ENCODE measurements at regions not wholly inside any gene's neighbourhood (a gene's known extent, or its start where the extent isn't known, plus 50 kb on each side); places are given as distances from the start of the nearest gene placed in this dataset.
A peak's percentile ranks its signal among the peaks of the same experiment; 100 is the strongest.

DNA sequence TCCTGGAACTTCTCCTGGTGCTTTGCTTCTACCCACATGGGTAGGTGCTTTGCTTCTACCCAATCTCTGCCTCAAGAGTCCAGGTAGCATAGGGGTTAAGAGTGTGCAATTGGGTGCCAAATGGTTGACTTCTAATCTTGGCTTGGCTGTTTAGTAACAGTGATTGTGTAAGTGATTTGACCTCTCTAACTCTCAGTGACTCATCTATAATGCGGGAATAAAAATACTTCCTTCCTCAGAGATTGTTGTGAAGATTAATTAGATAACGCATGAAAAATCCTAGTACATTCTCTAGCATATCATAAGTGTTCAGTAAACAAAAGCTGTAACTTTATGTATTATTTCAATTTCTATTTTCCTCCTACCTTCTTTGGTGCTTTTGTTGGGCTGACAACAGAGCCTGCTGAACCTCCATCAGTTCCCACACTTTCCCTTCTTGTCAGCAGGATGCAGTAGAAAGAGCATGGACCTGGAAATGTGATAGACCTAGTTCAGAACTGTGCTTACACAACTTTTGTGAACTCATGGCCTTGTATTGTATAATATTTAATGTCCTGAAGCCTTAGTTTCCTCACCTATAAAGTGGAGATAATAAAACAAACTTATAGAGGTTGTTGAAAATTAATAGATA is 72.9 kb upstream of the SMIM36 start:
- no peak for DNase-seq (ENCODE audit: low read depth, low spot score)

DNA sequence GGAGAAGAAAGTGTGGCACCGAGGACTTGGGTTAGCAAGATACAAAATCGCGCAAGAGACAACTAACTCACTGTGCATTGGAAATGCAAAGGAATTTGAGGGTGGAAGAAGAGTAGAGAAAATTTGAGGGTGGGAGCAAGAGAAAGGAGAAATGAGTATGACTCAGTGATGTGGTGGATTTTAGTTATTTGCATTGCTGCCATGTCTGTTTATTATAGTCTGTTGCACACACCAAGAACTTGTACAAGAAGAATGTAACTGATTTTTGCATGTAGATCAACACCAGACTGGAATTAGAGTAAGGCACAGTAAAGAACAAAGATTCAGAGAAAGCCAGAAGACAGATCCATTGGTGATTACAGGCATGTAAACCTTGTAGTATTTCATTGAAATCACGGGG is 71.6 kb upstream of the SMIM36 start:
- no peak for DNase-seq (ENCODE audit: low read depth, low spot score)

DNA sequence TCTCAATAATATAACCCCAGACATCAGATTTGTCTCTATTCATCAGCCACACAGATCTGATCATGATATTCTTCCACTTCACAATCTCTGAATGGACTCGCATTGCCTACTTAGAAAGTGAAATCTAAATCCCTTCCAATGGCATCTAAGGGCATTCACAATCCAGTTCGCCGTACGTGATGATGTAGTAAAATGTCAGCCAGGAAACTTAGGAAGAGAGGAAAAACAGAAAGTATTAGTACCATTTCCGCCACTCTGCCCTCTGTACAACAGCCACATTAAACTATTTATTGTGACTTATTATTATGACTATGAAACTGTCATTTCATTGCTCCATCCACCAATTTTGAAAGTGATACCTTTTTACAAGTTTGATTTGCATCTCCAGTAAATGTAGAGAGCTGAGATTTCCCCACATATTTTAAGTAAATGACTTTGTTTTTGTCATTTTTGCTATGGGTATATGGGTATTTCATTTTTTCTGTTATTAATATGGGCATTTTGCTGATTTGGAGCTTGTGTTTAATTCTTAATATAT is 69.4 kb upstream of the SMIM36 start:
- DNase-seq (ENCODE audit: low read depth, low spot score): no peak

DNA sequence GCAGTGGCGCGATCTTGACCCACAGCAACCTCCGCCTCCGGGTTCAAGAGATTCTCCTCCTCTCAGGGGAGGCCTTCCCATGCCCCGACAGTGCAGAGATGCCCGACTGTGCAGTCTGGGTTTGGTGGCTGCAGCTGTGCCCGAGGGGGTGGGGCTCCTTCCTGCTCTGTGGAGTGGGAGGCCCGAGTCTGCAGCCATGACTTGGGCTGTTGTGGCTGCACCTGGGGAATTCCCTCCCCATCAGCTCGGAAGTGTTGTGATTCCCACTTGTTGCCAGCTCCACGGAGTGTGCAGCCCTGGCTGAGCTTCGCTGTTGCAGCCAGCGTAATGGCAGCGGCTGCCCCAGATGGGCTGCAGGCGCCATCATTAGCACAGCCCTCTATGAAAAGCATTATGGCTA is 66.4 kb upstream of the SMIM36 start:
- no peak for DNase-seq (ENCODE audit: low read depth, low spot score)

DNA sequence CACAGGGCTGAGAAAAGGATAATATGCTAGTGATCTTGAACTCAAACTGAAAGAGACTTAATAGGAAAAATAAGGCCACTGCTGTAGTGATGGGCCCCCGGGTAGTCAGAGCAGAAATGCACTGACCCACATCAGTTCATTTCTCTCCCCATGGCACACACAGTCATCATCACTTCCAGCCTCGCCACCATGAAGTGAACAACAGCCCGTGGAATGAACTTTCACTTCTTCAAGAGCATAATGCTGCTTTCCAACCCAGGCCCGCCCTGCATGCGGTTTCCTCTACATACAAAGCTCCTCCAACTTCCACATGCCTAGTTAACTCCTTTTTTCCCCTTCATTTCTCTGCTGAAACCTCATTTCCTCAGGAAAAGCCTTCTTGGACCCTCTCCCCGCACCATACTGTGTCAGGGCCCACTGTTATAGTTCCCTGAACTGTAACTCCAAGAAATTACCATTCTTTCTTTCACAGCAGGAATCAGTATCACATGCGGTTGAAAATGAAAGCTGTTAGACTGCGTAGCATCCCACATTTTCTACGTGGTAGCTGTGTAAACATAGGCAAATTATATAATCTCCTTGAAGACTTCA is 65.8 kb upstream of the SMIM36 start:
- peak; percentile 67 for DNase-seq (ENCODE audit: low read depth, low spot score)

DNA sequence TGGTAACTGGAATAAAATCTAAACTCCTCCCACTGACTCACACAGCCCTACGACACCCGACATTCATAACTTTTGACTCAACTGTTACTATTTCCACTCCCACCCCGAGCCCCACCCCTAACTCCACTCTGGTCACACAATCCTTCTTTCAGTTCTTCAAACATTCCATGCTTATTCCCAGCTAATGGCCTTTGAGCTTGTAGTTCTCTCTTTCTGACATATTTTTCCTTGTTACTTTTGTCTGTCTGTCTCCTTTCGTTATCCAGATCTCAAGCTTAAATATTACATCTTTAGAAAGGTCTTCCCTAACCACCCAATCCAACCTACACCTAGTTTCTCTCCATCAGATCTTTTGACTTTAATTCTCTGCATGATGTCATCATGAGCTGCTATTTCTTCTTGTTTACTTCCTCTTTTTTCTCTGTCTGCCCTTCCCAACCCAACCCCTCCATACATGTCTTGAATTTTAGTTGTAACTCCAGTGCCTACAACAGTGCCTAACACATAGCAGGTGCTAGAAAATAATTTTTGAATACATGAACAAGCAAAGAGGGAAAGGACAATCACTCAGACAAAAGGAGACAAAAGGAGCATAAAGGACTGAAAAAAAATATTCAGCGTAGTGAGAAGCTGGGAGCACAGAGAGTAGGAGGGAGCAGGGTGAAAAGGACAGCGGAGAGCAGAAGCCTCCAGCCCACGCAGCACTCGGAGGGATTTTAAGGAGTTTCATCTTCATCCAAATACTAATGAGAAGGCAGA is 65.2 kb upstream of the SMIM36 start:
- peak; percentile 63 for DNase-seq (ENCODE audit: low read depth, low spot score)

DNA sequence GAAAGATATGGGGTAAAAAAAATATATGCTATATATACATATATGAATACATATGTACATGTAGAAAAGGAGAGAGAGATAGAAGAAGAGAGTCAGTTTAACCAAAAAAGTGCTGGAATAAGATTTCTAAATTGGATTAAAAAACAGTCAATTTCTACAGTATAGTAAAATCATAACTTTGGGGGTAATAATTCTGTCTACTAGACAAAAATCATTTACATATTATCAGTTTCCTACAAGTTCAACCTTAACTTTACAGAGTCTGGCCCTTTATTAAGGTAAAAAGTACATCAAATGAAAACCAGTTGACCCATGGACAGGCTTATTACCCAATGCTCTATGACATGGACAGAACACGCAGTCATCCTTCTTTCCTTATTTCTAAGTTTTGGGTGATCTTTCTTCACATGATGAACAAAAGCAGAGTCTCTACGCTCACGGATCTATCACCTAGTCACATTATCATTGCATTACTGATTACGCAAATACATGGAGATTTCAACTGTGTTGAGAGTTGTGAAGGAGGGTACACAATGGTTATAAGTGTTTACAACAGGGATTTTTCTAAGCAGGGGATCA is 63.9 kb upstream of the SMIM36 start:
- DNase-seq (ENCODE audit: low read depth, low spot score): no peak

DNA sequence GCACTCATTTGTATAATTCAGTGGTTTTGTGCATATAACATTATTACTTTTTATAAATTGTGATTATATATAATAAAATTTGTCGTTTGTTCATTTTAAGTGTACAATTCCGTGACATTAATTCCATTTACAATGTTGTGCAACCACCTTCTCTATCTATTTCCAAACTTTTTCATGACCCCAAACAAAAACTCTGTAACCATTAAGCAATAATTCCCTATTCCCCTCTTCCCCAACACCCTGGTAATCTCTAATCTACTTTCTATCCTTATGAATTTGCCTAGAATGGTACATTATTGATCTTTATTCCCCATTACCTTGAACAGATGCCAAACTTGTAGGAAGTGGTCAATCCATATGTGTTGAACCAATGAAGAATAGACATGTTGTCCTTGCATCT is 61.3 kb upstream of the SMIM36 start:
- no peak for DNase-seq (ENCODE audit: low read depth, low spot score)

DNA sequence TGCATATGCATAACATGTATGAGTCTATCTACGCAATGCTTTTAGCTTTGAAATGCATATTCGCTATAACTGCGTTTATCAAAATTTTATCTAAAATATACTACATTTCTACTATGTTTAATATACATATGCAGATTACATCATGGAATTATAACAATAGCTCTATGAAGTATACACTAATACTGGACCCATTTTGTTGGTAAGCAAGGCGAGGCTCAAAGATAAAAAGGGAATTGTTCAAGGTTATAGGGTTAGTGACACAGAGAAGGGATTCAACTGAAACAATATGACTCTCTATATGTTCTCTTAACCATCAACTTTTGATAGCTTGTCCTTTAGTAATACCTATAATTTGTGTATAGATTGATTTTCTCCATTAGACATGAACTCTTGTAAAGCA is 60.9 kb upstream of the SMIM36 start:
- DNase-seq (ENCODE audit: low read depth, low spot score): no peak

DNA sequence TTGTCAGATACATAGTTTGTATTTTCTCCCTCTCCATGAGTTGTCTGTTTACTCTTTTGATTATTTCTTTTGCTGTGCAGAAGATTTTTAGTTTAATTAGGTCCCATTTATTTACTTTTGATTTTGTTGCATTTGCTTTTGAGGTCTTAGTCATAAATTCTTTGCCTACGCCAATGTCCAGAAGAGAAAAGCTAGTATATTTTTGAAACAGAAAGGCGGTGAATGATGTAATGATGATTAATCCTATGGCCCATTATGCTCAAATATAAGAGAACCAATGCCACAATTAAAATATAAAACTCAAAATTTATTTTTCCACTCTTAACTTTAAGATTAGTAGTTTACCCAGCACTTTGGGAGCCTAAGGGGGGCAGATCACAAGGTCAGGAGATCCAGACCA is 59.8 kb upstream of the SMIM36 start:
- DNase-seq (ENCODE audit: low read depth, low spot score): no peak

DNA sequence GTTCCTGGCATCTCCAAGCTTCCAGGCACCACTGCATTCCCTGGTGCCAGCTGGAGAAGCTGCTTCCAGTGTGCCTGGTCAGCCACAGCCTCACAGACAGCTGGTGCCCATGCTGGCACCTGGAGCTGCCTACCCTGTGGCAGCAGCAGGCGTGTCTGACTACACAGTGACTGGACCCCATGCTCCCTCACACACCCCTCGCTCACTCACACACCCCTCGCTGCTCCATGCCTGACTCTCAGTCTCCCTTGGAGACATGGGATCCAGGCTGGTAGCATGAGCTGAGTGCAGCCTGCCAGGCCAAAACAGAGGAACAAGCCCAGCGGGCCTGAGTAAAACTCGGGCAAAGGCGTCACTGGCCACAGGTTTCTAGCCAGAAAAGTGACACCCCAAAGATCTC is 59.1 kb upstream of the SMIM36 start:
- DNase-seq (ENCODE audit: low read depth, low spot score): no peak

DNA sequence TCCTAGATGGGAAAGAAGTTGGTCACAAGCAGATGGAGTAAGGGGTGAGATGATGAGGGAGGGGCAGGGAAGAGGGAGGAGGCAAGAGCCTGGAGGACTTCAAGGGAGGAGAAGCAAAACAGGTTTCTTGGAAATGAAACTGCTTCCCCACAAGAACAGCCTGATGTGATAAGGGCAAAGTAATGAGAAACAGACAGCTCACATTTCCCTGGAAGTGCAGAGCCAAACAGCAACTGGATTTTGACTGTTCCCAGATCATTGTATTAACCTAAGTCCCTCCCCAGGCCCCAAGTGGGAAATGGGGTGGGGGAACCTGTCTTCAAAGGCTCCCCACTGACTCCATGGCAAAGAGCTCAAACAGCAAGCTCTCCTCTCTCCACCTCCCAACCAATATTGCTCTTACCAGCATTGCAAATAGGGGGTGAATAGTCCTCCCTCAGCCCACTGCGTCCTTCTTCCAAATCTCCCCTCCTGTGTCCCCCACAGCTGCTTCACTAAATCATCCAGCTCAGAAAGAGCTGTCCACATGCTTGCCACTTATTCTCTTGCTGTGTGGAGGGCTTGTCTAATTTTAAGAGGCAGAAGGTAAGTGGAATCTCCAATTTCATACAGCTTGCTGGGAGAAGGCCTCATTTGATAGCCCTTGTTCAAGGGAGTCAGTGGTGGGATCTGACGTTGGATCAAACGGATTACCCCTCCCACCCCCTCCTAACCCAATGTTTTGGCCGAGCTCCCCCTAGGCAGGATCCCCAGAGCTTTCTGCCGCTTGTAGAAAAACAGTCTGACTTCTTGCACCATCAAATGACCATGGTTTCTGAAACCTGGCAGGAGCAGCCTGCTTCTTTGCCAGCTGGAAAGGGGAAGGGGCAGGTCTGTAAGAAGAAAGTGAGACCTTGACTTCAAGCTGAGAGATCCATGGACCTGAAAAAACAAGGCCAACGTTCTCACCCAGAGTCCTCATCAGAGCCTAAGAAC is 56.3 kb upstream of the SMIM36 start:
- no peak for DNase-seq (ENCODE audit: low read depth, low spot score)

DNA sequence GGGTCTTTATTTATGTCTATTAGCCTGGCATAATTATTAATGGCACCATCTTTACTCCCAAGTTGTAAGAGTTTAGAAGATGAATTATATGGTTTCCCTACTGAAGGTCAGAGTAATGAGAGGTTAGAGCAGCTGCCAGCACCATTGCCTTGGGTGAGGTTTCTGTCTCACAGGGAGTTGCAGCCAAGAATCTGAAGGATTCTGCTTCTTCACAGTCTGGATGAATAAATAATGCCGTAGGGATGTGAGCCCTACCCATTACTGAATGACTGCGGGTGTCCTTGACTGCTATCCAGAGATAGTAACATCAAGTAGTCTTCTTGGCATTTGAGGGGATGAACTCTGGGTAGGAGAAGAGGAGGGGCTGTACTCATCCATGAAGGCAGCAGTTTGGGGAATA is 52.8 kb upstream of the SMIM36 start:
- no peak for DNase-seq (ENCODE audit: low read depth, low spot score)

DNA sequence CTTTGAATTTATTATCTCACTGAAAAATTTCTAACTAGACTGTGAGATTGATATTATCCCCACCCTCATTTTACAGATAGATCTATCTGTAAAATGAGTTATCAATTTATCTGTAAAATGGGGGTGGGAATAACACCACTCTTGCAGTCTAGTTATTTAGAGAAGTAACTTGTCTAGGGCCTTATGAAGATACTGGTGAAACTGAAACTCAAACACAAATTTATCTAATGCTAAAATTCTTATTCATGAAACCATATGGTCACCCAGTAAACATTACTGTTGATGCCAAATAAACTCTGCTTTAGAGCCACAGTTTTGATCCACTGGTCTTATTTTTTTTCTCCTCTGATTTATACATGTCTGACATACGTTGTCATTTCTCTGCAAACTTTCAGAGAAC is 52.1 kb upstream of the SMIM36 start:
- DNase-seq (ENCODE audit: low read depth, low spot score): no peak

DNA sequence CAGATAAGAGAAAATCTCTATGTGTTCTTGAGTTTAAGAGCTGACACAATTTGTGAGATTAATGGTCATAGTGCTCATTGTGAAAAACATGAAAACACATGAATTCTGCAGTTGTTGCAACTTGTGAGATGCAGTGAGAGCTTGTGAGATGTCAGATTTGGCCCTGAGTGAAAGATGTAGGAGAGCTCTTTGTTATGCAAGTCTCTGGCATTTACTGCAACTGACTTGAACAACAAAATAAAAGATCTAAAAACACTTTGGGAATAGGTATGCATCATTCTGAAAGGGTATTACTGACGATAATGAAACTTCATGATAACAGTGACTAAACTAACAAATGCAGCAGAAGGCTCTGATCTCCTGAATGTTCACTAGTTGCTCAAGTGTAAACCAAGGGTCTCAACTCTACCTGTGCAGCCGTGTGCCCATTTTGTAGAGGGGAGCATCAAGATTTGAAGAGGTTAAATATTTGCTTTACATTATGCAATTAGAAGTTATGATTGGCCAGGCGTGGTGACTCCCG is 50.8 kb upstream of the SMIM36 start:
- no peak for DNase-seq (ENCODE audit: low read depth, low spot score)

DNA sequence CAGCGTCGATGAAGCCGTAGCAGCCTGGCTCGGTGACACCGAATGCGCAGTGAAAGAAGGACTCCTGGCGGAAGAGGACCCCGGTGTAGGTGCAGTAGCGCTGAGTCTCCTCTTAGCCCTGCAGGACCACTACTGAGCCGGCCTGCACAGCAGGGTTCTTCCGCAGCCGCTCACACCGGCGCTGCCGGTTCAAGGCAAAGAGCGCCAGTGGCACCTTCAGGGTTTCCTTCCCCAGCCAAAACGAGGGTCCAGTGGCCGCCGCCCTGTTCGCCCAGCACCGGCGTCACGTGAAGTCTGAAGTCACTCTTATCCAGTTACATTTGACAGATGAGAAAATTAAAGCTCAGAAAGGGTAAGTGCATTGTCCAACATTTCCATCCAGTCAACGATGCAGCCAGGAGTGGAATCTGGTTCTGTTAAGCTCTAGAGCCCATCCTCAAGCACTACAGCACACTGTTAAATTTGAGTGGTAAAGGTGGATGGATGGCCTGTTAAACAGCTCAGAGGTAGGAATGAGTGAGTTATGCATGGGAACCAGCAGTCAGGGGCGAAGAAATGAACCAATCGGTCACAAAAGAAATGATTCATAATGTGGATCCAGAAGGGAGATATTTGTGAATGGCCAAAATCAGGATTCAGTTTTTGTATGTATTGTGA is 50.2 kb upstream of the SMIM36 start:
- no peak for DNase-seq (ENCODE audit: low read depth, low spot score)

All from astrocyte of the hippocampus (primary cell).